Right lobe of liver (tissue), 4 donors: ENCODE measurements at regions not wholly inside any gene's neighbourhood (a gene's known extent, or its start where the extent isn't known, plus 50 kb on each side); places are given as distances from the start of the nearest gene placed in this dataset.

ENCODE experiments used
- POLR2A ChIP-seq: fragments of 450-650 bp; IDR thresholded peaks from one replicate; pipeline ENCODE4 v1.6.1; 2017; ENCODE audit warnings: antibody characterized with exemption, mild to moderate bottlenecking
- TF ChIP-seq, protein P1 (sequence below), 4 donors: fragments of 200-600 bp in 3 of 4; fragments of 450-650 bp in 1 of 4; IDR thresholded peaks; one replicate each; pipeline versions ENCODE4 v1.5.1 to v1.8.0; 2016 to 2022; ENCODE audit warnings: antibody characterized with exemption in 4 of 4, mild to moderate bottlenecking in 2 of 4
- donor health status: DM: no; HTN: no; CAD: no.
- donor health status: DM: no; HTN: no; CAD: no.
- donor health status: DM: no; HTN: yes; CAD: no.

GRCh38 chr4:24453951-24454350, 130.4 kb downstream of the DHX15 start:
- TF ChIP-seq, protein P1, sequence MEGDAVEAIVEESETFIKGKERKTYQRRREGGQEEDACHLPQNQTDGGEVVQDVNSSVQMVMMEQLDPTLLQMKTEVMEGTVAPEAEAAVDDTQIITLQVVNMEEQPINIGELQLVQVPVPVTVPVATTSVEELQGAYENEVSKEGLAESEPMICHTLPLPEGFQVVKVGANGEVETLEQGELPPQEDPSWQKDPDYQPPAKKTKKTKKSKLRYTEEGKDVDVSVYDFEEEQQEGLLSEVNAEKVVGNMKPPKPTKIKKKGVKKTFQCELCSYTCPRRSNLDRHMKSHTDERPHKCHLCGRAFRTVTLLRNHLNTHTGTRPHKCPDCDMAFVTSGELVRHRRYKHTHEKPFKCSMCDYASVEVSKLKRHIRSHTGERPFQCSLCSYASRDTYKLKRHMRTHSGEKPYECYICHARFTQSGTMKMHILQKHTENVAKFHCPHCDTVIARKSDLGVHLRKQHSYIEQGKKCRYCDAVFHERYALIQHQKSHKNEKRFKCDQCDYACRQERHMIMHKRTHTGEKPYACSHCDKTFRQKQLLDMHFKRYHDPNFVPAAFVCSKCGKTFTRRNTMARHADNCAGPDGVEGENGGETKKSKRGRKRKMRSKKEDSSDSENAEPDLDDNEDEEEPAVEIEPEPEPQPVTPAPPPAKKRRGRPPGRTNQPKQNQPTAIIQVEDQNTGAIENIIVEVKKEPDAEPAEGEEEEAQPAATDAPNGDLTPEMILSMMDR (IDR thresholded peaks at IDR 0.05), result no peak
- TF ChIP-seq POLR2A, result no peak
